ENCODE measurements at regions not wholly inside any gene's neighbourhood (a gene's known extent, or its start where the extent isn't known, plus 50 kb on each side); places are given as distances from the start of the nearest gene placed in this dataset.

- no peaks in the 10 kb centered on the region for H3K9me3 Mint-ChIP-seq
- Histone ChIP-seq H3K9me3 (ENCODE audit: control insufficient read depth, low read length) (no peaks in the 10 kb centered on the region), H3K27ac (ENCODE audit: low read depth, low read length) (no peak overlapping the region), H3K4me1 (ENCODE audit: control insufficient read depth, insufficient read depth, low read length) (no peaks in the 10 kb centered on the region), H3K36me3 (ENCODE audit: control insufficient read depth, insufficient read depth, low read length) (no peaks in the 10 kb centered on the region), H3K27me3 (ENCODE audit: control insufficient read depth, insufficient read depth, low read length, poor library complexity, severe bottlenecking) (no peaks in the 10 kb centered on the region), H3K4me3 (ENCODE audit: low read length) (no peak overlapping the region), H3K9ac (ENCODE audit: extremely low read depth, low read length, poor library complexity, severe bottlenecking) (no peak overlapping the region)
- no peak for DNase-seq
- no peak overlapping the region for H3K27ac Mint-ChIP-seq
- no peak overlapping the region for H3K4me3 Mint-ChIP-seq
- TF ChIP-seq CTCF (conservative IDR thresholded peaks at IDR 0.05), result no peak
- H3K27me3 Mint-ChIP-seq (ENCODE audit: insufficient read depth), result no peaks in the 10 kb centered on the region
- no peaks in the 10 kb centered on the region for H3K4me1 Mint-ChIP-seq
- 94% methylated on average over 3 of the region's 3 CpGs; no CpG with 5 or more reads in 1 of the 2 experiments for WGBS, 2 experiments (ENCODE audit: insufficient coverage in 1 of 2, insufficient read length in 1 of 2)
- no peaks in the 10 kb centered on the region for H3K36me3 Mint-ChIP-seq (ENCODE audit: low read depth)
These were observed 493.4 kb upstream of the COX7C start for GRCh38 chr5:86124333-86124732.

- H3K36me3 Mint-ChIP-seq (ENCODE audit: low read depth), result no peaks in the 10 kb centered on the region
- TF ChIP-seq CTCF (conservative IDR thresholded peaks at IDR 0.05), result no peak
- H3K27me3 ChIP-seq (ENCODE audit: control insufficient read depth, insufficient read depth, low read length, poor library complexity, severe bottlenecking), result no peaks in the 10 kb centered on the region
- H3K27ac ChIP-seq (ENCODE audit: low read depth, low read length), result no peak overlapping the region
- no peaks in the 10 kb centered on the region for H3K9me3 ChIP-seq (ENCODE audit: control insufficient read depth, low read length)
- no peaks in the 10 kb centered on the region for H3K4me1 Mint-ChIP-seq
- no peak overlapping the region for H3K4me3 Mint-ChIP-seq
- H3K9me3 Mint-ChIP-seq, result no peaks in the 10 kb centered on the region
- no peaks in the 10 kb centered on the region for H3K27me3 Mint-ChIP-seq (ENCODE audit: insufficient read depth)
- no peaks in the 10 kb centered on the region for H3K36me3 ChIP-seq (ENCODE audit: control insufficient read depth, insufficient read depth, low read length)
- no peak overlapping the region for H3K4me3 ChIP-seq (ENCODE audit: low read length)
- DNase-seq, result no peak
- H3K4me1 ChIP-seq (ENCODE audit: control insufficient read depth, insufficient read depth, low read length), result no peaks in the 10 kb centered on the region
- H3K9ac ChIP-seq (ENCODE audit: extremely low read depth, low read length, poor library complexity, severe bottlenecking), result no peak overlapping the region
- H3K27ac Mint-ChIP-seq, result no peak overlapping the region
- WGBS, 2 experiments (ENCODE audit: insufficient coverage in 1 of 2, insufficient read length in 1 of 2), result 57 to 71% methylated on average over 1 to 2 of the region's 2 CpGs
These were observed 491.8 kb upstream of the COX7C start for GRCh38 chr5:86125731-86126601.

- Mint-ChIP-seq H3K4me1 (no peaks in the 10 kb centered on the region), H3K9me3 (no peaks in the 10 kb centered on the region), H3K36me3 (ENCODE audit: low read depth) (no peaks in the 10 kb centered on the region), H3K4me3 (no peak overlapping the region), H3K27me3 (ENCODE audit: insufficient read depth) (no peaks in the 10 kb centered on the region), H3K27ac (no peak overlapping the region)
- Histone ChIP-seq H3K9ac (ENCODE audit: extremely low read depth, low read length, poor library complexity, severe bottlenecking) (no peak overlapping the region), H3K4me1 (ENCODE audit: control insufficient read depth, insufficient read depth, low read length) (no peaks in the 10 kb centered on the region), H3K9me3 (ENCODE audit: control insufficient read depth, low read length) (no peaks in the 10 kb centered on the region), H3K27ac (ENCODE audit: low read depth, low read length) (no peak overlapping the region), H3K27me3 (ENCODE audit: control insufficient read depth, insufficient read depth, low read length, poor library complexity, severe bottlenecking) (no peaks in the 10 kb centered on the region), H3K4me3 (ENCODE audit: low read length) (no peak overlapping the region), H3K36me3 (ENCODE audit: control insufficient read depth, insufficient read depth, low read length) (no peaks in the 10 kb centered on the region)
- no peak for DNase-seq
- TF ChIP-seq CTCF (conservative IDR thresholded peaks at IDR 0.05), result no peak
- no CpG with 5 or more reads among the region's 1 CpG for WGBS, 2 experiments (ENCODE audit: insufficient coverage in 1 of 2, insufficient read length in 1 of 2)
These were observed 490.0 kb upstream of the COX7C start for GRCh38 chr5:86127696-86128095.
